HG02981 (cell line): ENCODE measurements at regions not wholly inside any gene's neighbourhood (a gene's known extent, or its start where the extent isn't known, plus 50 kb on each side); places are given as distances from the start of the nearest gene placed in this dataset.

Experiments used
- ATAC-seq: cut with Tn5 transposase; IDR thresholded peaks from one replicate; pipeline ENCODE4 v1.9.1; 2021; ENCODE audit warnings: mild to moderate bottlenecking, moderate library complexity; ENCODE audit not compliant: unreplicated experiment

DNA sequence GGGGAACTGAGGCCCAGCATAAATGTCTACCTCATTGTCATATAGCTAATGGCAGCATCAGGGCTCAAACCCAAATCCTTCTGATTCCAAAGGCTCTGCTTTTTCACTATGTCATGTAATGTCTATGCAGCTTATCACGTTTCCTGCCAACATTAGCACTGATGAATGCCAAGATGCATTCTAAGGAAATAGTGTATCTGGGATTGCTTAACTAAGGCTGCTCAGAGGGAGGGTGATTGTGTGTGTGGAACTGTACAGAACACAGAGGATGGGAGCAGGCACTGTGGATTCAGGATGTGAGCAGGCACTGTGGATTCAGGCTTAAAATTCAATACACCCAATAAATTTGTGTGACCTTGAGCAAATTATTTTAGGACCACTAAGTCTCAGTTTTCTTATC lies 456.4 kb upstream of the DEPDC1 start:
- ATAC-seq, result no peak

DNA sequence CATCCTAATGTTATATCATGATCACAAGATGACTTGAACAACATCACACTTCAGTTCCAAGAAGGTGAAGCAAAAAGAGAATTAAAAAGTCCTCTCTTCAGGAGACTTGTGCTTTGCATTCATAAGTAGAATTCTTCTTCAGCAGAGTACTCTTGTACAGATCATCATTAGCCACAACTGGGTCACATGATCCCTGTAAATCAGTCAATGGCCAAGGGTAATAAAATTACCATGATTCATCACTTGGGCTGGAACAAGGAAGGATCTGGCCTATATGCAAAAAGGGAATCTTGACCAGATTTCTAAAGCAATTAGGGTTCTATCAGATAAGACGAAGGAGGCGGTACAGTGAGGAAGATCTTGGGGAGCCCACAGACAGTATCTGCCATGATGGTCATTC lies 458.0 kb upstream of the DEPDC1 start:
- ATAC-seq, result no peak

DNA sequence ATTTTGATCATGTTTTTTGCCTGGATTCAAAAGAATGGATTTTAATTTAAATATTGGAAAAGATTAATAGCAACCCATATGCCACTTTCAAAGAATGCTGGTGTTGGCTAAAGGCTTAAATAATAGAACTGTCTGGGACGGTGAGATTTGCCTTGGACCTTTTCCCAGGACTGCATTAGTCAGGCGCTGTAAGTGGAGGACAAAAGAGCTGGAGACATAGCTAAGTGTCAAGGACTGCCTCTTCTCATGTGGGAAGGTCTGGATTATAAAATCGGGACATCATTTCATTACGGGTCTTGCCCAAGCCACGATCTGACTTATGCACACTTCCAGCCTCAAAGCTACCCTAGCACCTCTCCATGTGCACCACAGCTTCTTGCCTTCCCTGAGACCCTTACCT lies 458.5 kb upstream of the DEPDC1 start:
- no peak for ATAC-seq

DNA sequence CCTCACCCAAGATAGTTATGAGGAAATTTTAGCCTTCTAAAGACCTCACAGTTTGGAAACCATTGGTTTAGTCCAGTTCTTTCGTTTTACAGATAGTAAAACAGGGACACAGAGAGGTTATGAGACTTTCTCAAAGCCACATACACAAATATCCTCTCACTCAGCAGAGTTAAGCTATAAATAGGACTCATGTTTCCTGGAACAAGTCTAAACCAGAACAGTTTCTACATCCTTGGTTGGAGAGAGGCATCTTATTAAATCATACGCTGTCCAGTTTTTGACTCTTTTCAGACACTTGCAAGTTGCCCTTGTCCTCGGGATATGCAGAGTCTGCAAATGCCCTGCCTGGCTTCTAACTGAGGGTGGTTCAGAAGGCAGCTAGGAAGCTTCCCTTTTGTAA lies 462.1 kb upstream of the DEPDC1 start:
- ATAC-seq, result no peak

DNA sequence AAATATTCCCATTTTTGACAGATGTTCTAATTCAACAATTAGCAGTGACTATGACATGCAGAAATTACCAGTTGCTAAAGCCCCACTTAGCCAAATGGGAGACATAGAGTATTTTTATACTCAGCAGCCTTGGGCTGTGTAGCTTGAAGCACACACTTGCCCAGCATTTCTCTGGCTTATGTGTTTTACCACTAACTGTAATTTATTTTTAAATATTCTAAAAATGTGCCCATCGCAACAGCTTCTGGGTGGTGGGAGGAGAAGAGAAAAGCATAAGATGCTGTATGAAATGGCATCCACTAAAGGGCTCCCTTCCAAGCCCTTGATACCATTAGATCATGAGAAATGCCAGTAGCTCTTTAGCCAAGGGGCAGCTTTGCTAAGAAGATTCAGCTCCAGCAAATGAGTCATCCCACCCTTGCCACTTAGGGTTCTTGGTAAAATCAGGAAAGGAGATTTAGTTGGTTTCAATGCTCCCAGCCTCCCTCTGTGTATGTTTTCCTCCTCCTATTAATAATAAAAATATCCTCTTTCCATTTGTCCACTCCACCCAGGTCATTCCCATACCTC lies 462.7 kb upstream of the DEPDC1 start:
- no peak for ATAC-seq

DNA sequence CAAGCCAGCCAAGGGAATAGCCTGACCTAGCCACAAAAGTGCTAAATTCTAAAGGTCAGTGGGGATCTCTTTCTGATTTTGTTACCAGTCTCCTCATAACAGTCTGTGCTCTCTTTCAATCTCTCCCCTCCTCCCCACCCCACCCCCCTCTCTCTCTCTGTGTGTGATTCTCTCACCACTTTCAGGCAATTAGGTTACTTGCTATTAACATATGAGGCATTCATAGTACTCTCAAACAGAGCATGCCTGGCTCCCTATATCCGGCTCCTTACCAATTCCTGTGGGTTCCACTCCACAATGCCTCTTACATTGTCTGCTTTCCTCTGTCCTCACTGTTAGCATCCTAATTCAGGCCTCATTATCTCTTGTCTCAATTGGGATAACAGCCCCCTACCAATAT lies 464.3 kb upstream of the DEPDC1 start:
- ATAC-seq, result no peak

DNA sequence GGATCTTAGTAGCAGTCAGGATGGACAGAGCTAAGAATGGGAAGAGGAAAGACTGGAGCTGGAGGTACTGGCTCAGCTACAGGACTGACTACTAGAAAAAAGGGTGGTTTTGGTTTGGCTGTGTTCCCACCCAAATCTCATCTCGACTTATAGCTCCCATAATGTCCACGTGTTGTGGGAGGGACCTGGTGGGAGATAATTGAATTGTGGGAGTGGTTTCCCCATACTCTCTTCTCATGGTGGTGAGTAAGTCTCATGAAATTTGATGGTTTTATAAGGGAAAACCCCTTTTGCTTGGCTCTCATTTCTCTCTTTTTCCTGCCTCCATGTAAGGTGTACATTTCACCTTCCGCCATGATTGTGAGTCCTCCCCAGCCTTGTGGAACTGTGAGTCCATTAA lies 466.5 kb upstream of the DEPDC1 start:
- no peak for ATAC-seq

DNA sequence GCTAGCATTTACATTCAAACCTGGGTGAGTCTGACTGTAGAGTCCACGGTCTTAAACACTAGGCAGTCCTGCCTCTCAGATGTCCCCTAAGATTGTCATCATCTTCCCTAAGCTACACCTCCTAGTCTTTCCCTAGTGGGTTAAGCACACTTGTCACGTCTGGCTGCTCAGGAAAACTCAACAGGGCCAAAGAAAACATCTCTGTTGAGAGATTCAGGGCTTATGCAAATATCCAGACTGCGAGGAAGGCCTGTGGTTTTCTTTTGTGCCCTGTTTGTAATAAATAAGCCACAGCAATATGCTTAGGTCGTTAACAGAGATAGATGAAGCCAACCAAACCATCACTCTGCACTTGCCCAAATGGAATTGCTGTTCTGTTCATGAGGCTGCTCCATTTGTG lies 472.6 kb upstream of the DEPDC1 start:
- no peak for ATAC-seq

DNA sequence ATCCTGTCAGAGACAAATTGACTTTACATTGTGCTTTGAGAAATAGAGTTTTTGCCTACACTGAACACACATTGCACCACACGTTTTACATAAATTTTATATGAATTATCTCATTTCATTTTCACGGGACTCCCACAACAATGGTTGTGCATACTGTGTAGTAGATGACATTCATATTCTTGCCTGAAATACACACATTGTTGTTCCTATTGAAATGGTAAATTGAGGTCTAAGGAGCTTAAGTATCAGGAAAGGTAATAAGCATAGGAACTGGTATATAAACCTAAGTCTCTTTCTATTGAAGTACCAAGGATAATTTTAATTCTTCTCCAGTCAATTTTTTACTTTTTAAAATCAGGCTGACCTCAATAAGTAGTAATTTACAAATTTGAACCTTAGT lies 473.7 kb upstream of the DEPDC1 start:
- no peak for ATAC-seq

DNA sequence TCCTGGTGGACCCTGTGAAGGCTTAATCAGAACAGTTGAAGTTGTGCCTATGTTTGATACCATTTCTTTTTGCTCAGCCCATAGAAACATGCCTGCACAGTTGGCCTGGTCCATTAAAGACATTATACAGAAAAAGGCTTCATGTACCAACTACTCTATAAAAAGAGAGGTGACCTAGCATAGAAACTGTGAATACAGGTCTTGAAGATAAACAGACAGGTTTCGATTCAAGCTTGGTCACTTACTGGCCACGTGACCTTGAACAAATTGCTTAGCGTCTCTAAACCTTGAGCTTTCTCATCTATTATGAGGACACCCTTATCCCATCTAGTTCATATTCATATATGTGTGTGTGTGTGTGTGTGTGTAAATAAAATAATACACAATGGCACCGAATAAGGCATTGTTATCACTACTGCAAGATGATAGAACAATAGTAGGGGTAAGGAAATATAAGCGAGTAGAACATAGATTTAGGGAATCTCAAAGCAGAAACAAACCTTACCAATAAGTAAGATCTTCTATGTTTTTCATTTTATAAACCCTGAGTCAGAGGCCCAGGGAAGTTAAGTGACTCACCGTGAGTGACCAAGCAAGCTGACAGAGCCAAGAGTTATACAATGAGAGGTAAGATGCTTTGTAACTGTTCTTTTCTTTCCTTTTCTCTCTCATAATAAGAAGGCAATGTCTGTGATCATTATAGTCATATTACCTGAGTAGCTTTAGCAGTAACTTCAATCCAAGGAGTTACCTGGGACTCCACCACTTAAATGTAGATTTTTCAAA lies 476.8 kb upstream of the DEPDC1 start:
- ATAC-seq, result no peak

DNA sequence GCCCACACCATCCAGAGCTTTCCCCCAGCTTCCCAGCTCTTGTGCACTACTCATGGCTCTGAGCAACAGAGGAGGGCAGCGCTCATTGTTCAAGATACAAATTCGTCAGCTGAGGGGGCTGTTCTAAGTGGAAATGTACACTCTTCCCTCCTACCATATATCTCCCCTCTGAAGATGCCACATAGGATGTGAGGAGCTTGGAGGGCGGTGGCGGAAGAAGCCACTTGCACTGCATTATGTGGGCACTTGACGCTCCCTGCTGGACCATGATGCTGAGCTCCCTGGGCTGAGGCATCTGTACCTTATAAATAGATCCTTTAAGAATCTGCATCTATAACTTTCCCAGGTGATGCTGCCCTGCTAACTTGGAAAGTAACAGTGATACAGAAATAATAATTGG lies 477.6 kb upstream of the DEPDC1 start:
- no peak for ATAC-seq

DNA sequence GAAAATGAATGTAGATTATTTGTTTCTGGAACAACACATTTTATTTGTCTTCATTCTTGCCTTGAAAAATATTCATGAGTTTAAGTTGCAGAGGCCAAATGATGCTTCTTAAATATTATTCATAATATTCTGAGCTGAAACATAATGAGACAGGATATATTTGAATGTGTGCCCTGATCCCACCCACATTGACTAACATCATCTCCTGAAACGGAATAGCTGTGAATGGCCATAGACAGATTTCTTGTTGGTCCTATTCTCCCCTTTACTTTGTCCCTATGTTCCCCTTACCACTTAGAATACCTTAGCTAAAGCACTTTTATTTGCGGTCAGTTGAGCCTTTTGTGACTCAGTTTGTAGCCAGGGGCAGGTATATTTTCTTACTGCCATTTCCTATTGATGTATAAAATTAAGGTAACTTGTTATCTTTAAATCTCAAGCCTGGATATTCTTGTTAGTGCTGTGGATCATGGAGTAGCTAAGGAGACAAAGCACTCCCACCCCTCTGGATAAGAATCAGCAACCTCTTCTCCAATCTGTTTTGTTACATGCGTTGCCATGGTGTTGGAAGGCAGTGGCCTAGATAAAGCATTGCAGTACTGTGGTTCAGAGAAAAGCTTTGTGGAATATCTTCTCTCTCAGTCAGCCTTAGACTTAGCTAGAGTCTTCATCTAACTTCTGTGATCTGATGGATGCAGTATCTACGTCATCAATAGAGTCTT lies 478.5 kb upstream of the DEPDC1 start:
- no peak for ATAC-seq

DNA sequence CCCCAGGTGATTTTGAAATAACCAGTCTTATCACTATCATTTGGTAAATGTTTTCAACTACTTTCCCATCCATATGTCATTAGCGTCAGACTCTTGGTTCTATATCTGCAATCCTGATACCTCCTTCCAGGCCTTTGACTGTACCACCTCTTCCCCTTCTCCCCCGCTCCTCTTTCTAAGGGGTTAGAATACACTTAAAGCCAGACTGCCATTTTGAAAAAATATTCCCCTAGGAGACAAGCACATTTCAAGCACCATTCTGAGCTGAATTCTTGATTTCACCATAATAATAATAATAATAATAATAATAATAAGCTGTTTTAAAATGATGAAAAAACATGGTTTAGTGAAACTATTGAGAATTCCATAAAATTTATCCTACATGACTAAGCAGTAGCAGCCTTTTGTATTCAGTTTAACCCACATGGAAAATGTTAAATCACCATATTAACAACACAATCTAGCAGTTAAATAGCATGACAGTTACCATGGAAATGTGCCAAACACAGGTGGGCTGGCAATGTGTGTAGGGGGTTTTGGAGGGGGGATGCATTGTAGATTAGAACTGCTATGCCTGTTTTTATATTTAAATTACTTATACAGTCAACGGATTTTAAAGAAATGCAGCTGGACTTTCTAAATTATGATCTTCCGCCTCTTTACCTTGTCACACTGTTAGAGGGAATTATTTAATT lies 480.2 kb upstream of the DEPDC1 start:
- ATAC-seq, result no peak

DNA sequence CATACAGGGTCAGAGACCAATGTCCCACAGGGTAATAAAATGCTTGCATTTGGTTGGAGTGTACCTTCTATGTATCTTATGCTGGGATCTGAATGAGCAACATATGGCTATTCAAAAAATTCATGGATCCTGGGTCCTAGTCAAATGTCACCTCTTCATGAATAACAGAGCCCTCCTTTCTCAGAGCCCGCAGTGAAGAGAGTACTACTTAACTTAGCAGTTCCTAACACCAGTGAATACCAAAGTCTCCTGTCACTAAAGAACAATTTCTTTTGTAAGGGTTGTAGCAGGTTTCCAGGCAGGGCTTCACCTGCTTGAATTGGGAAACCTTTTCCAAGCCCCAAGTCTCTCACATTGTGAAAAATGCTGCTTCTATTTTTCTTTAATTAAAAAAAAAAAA lies 483.0 kb upstream of the DEPDC1 start:
- ATAC-seq, result no peak

DNA sequence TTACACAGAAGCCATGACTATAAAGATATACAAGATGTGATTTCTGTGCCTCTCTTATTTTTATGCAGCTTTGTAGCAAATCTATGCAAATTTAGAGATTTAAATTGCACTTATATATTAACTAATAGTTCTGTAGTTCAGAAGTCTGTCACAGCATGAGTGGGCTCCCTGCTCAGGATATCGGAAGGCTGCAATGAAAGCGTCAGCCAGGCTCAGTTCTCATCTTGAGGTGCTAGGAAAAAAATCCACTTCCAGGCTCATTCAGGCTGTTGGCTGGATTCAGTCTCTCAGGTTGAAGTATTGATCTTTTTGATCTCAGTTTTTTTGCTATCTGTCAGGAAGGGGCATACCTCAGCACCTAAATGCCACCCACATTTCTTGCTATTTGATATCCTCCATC lies 487.4 kb upstream of the DEPDC1 start:
- no peak for ATAC-seq

DNA sequence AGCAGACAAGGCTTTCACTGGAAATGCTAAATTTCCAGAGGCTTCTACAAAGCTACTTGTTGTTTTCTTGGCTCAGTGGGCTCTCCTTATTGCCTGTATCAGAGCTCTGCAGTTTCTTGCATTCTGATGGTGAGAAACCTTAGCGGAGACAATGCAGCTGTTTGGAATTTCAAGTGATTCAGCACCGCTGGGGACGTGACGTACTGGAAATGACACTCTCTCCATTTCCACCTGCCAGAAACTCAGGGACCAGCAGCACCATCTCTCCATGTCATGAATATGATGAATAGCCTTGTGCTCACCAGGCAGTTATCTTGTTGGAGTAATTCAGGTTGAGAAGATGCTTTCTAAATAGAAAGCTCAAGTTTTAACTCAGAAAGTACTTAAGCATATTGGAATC lies 497.2 kb upstream of the DEPDC1 start:
- no peak for ATAC-seq

DNA sequence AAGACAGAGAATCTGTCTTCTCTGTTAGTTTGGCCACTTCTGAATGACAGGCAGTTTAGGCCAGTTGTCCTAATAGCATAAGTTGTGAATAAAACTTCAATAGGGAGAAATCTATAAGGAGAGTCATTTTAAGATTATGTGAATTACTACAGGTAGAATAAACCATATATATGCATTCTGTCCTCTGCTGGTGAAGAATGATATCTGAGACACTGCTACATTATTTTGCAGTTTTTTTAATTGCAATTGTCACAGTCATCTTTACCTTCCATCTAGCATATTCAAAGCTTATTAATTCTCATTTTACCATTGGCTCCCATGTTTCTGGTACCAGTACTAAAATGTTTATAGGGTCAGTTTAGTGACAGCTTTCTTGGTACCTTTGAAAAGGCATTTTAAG lies 519.6 kb upstream of the DEPDC1 start:
- no peak for ATAC-seq

DNA sequence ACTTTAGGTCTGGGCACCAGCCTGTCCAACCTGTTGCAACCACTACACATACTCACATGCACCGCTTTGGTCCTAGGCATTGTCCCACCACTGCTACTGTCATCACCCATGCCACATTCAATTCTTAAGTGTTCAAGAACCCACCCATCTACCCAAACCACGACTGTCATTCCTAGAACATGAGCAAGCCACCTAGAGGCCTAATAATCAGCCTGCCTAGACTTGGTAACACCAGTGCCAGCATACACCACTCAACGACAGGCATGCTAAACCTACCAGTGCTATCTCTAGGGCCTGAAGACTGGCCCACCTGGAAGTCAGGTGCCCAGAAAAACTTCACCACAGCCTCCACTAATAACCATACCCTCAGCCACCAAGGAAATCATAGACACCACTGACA lies 532.8 kb upstream of the DEPDC1 start:
- no peak for ATAC-seq

DNA sequence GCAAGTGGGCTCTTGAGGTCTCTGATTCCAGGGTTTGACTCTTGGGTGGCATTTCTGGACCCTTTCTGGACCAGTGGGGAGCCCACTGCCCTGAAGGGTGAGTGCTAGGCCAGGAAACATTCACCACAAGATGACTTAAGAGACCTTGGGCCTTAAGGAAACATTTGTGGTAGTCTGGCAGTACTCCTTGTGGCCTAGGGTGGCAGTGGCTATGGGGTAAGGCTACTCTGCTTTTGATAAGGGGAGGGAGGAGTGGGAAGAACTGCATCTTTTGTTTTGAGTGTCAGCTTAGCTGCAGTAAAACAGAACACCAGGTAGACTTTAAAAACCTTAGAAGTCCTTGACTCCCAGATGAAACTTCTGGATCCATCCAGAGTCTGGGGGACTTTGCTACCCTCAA lies 529.3 kb upstream of the LRRC7 start:
- ATAC-seq, result no peak

DNA sequence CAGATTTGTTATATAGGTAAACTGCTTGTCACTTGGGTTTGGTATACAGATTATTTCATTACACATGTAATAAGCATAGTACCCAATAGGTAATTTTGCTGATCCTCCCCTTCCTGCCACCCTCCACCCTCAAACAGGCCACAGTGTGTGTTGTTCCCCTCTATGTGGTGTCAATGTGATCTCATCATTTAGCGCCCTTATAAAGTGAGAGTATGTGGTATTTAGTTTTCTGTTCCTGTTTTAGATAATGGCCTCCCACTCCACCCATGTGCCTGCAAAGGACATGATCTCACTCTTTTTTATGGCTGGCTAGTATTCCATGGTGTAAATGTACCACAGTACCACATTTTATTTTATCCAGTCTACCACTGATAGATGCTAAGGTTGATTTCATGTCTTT lies 522.1 kb upstream of the LRRC7 start:
- no peak for ATAC-seq

DNA sequence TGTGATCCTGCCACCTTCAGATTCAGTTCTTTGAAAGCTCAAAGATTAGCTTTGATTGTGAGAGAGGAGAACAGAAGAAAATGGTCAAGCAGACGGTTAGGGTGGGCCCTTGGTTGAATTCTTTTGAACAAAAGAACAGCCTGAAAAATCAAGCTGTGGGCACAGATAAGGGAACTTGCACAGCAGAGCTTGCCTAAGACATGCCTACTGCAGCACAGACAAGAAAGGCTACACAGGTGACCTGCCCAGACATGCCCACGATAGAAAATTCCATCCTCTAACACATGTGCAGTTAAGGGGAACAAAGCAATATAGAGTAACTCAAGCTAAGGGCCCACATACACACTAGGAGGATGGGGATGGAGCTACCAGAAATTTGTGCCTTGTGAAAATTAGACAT lies 512.5 kb upstream of the LRRC7 start:
- no peak for ATAC-seq

DNA sequence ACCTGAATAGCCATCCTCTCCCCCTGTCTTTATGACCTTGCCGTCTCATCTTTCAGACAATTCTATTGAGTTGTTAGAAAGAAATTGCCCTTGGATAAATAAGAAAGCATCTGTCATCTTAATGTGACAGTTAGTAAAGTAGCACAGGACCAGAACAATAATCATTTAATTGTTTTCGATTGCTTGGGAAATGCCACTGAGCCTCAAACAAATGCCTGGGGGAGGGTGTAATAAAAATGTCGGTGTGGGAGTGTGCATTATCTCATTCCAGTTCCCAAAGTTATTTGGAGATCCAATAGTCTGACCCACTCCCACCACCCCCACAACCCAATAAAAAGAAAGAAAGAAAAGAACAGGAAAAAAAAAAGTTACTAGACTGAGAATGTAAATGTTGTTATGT lies 509.3 kb upstream of the LRRC7 start:
- ATAC-seq, result no peak
